Heart left ventricle (tissue), 16 donors: ENCODE measurements at regions not wholly inside any gene's neighbourhood (a gene's known extent, or its start where the extent isn't known, plus 50 kb on each side); places are given as distances from the start of the nearest gene placed in this dataset.
"Not testable (repeated sequence)": the region's sequence is repeated elsewhere in the genome, so short reads cannot be mapped to it uniquely, and the experiment has no call there.

Experiments used
- ATAC-seq, 4 donors: fragments of 200-7000 bp; cut with Tn5 transposase; one replicate each; pipeline ENCODE4 v1.9.1; 2020 to 2022; ENCODE audit warnings: moderate library complexity in 4 of 4, mild to moderate bottlenecking in 3 of 4, moderate number of reproducible peaks in 1 of 4
- DNase-seq, 5 donors: peaks; one replicate each; pipeline ENCODE4 v3.0.0-alpha.2; 2020
- H3K27ac ChIP-seq, 12 donors: fragments of 200-600 bp; sonication (generic) in 4 of 12; one replicate each; pipeline versions ENCODE4 v1.5.0 to v1.8.0; 2016 to 2022; ENCODE audit warnings: mild to moderate bottlenecking in 2 of 12
- H3K27me3 ChIP-seq, 9 donors: fragments of 200-600 bp; sonication (generic) in 2 of 9; one replicate each; pipeline versions ENCODE4 v1.5.1 to v1.8.0; 2016 to 2022; ENCODE audit warnings: mild to moderate bottlenecking in 3 of 9
- H3K36me3 ChIP-seq, 9 donors: fragments of 200-600 bp; sonication (generic) in 2 of 9; one replicate each; pipeline versions ENCODE4 v1.5.0 to v1.8.0; 2018 to 2022; ENCODE audit warnings: mild to moderate bottlenecking in 2 of 9
- H3K4me1 ChIP-seq, 12 donors: fragments of 200-600 bp; sonication (generic) in 4 of 12; one replicate each; pipeline versions ENCODE4 v1.5.0 to v1.8.0; 2016 to 2022; ENCODE audit warnings: mild to moderate bottlenecking in 3 of 12
- H3K4me3 ChIP-seq, 12 donors: fragments of 200-600 bp; sonication (generic) in 4 of 12; one replicate each; pipeline versions ENCODE4 v1.5.0 to v1.8.0; 2017 to 2022; ENCODE audit warnings: mild to moderate bottlenecking in 9 of 12, moderate library complexity in 4 of 12
- H3K9me3 ChIP-seq, 12 donors: fragments of 200-600 bp; sonication (generic) in 4 of 12; one replicate each; pipeline versions ENCODE4 v1.5.0 to v1.8.0; 2016 to 2022; ENCODE audit warnings: mild to moderate bottlenecking in 1 of 12
- POLR2A ChIP-seq, 2 donors: fragments of 450-650 bp; IDR thresholded peaks; one replicate each; pipeline ENCODE4 v1.6.1; 2017; ENCODE audit warnings: antibody characterized with exemption in 2 of 2, mild to moderate bottlenecking in 2 of 2, moderate library complexity in 2 of 2
- WGBS, 4 donors: extraction: QIAGEN DNeasy Blood & Tissue Kit in 2 of 4; methylation state at CpG; one replicate each; pipeline versions ENCODE4 v1.1.5 to v1.1.7; 2013 to 2018; 5-methylcytosine and 5-hydroxymethylcytosine counted together
- intact Hi-C, 10 donors: fragments of 100-400 bp; cut with DNase I; formaldehyde crosslinking; loops; one replicate each; pipeline versions ENCODE4 v1.11.1 to v1.14.2; 2022
- TF ChIP-seq, protein P1 (sequence below), 12 donors: fragments of 200-600 bp; sonication (generic) in 4 of 12; IDR thresholded peaks; one replicate each; pipeline versions ENCODE4 v1.5.0 to v1.8.0; 2018 to 2022; ENCODE audit warnings: antibody characterized with exemption in 12 of 12, mild to moderate bottlenecking in 5 of 12
- donor health status: ischemic (EF 13 %, LVEDD 7.1; RV severe dilation, severe dysfunction).
- donor health status: healthy with polysubstance abuse.
- donor health status: DM: no; HTN: yes; CAD: no.
- donor health status: DM: no; HTN: no; CAD: no.
- donor health status: ischemic (EF 25% LVEDD 6.9; RV normal size, moderate dysfunction).
- donor health status: ischemic (EF 25% LVEDD 5.7; RV mildly dilated, moderate dysfunction).
- donor health status: healthy.
- donor health status: DM: yes; HTN: yes; CAD: no.
- donor health status: ischemic (EF 35%, LVEDD 5.7; RV mildly dilated, moderate dysfunction).
- donor health status: nonischemic (EF 11% LVEDD 7.7; RV severe dilation, severe dysfunction).
- donor health status: DM: yes; HTN: yes; CAD: no.
- donor health status: PGD.
- donor health status: ischemic (EF 29% LVEDD 5.4; RV normal size, mild dysfunction).
- donor health status: nonischemic (EF 23%, LVEDD 6.1; RV moderate dilation, normal function).

DNA sequence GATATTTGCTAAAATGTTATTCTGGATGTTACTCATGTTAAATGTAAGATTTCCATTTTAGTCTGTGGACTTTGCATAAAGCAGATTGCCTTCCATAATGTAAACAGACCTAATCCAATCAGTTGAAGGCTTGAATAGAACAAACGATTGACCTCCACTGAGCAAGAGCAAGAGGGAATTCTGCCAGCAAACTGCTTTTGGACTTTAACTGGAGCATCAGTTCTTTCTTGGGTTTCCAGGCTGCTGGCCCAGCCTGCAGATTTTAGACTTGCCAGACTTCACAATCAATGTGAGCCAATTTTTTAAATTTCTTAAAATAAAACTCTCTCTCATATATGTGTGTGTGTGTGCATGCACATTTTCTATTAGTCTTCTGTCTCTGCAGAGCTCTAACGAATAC lies 1248.8 kb downstream of the ADGRL3 start:
- H3K4me3 ChIP-seq, result no peak overlapping the region
- TF ChIP-seq, protein P1, sequence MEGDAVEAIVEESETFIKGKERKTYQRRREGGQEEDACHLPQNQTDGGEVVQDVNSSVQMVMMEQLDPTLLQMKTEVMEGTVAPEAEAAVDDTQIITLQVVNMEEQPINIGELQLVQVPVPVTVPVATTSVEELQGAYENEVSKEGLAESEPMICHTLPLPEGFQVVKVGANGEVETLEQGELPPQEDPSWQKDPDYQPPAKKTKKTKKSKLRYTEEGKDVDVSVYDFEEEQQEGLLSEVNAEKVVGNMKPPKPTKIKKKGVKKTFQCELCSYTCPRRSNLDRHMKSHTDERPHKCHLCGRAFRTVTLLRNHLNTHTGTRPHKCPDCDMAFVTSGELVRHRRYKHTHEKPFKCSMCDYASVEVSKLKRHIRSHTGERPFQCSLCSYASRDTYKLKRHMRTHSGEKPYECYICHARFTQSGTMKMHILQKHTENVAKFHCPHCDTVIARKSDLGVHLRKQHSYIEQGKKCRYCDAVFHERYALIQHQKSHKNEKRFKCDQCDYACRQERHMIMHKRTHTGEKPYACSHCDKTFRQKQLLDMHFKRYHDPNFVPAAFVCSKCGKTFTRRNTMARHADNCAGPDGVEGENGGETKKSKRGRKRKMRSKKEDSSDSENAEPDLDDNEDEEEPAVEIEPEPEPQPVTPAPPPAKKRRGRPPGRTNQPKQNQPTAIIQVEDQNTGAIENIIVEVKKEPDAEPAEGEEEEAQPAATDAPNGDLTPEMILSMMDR (IDR thresholded peaks at IDR 0.05), result no peak
- TF ChIP-seq POLR2A (IDR thresholded peaks at IDR 0.05), result no peak
- ATAC-seq (no peak), DNase-seq (no peak)
- peaks cover 0 to 9% (median 0%) of the 10 kb centered on the region in 12 donors for H3K9me3 ChIP-seq
- H3K36me3 ChIP-seq, result no peaks in the 10 kb centered on the region
- intact Hi-C loops, result no loop called here
- no peaks in the 10 kb centered on the region for H3K27me3 ChIP-seq
- WGBS, 4 donors, result 52 to 62% (median 55%) methylated on average over 2 of the region's 2 CpGs
- no peaks in the 10 kb centered on the region for H3K4me1 ChIP-seq
- H3K27ac ChIP-seq, result no peak overlapping the region

DNA sequence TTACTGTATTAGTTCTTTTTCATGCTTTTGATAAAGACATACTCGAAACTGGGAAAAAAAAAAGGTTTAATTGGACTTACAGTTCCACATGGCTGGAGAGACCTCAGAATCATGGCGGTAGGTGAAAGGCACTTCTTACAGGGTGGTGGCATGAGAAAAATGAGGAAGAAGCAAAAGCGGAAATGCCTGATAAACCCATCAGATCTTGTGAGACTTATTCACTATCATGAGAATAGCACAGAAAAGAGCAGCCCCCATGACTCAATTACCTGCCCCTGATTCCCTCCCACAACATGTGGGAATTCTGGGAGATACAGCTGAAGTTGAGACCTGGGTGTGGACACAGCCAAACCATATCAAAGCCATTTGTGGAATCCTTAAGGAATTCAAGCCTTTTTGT lies 1238.9 kb downstream of the ADGRL3 start:
- Histone ChIP-seq H3K27ac (no peak overlapping the region), H3K36me3 (no peaks in the 10 kb centered on the region), H3K9me3 (peaks cover 0 to 33% (median 12%) of the 10 kb centered on the region in 12 donors), H3K4me3 (no peak overlapping the region), H3K27me3 (no peaks in the 10 kb centered on the region), H3K4me1 (no peaks in the 10 kb centered on the region)
- 50 to 81% (median 65%) methylated on average over 3 of the region's 3 CpGs for WGBS, 4 donors
- intact Hi-C loops, result no loop called here
- no peak for TF ChIP-seq POLR2A (IDR thresholded peaks at IDR 0.05)
- TF ChIP-seq, protein P1 (IDR thresholded peaks at IDR 0.05), result no peak
- ATAC-seq (no peak), DNase-seq (no peak)

DNA sequence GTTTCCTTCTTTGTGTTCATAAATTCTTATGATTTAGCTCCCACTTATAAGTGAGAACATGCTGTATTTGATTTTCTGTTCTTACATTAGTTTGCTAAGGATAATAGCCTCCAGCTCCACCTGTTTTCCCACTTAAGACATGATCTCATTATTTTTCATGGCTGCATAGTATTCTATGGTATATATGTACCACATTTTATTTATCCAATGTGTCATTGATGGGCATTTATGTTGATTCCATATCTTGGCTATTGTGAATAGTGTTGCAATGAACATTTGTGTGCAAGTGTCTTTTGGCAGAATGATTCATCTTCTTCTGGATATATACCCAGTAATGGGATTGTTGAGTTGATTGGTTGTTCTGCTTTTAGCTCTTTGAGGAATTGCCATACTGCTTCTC lies 1234.8 kb downstream of the ADGRL3 start:
- Histone ChIP-seq H3K4me3 (no peak overlapping the region), H3K4me1 (no peaks in the 10 kb centered on the region), H3K27me3 (no peaks in the 10 kb centered on the region), H3K9me3 (peaks cover 0 to 15% (median under 1%) of the 10 kb centered on the region in 12 donors), H3K27ac (no peak overlapping the region), H3K36me3 (no peaks in the 10 kb centered on the region)
- TF ChIP-seq, protein P1 (IDR thresholded peaks at IDR 0.05), result no peak
- TF ChIP-seq POLR2A (IDR thresholded peaks at IDR 0.05), result no peak
- intact Hi-C loops, result loop anchor here in 1 of 10 donors (5.0 kb wide), 1 partner anchor 442 kb away; no protein-coding TSS in a partner anchor
- DNase-seq, result no peak
- no peak for ATAC-seq

DNA sequence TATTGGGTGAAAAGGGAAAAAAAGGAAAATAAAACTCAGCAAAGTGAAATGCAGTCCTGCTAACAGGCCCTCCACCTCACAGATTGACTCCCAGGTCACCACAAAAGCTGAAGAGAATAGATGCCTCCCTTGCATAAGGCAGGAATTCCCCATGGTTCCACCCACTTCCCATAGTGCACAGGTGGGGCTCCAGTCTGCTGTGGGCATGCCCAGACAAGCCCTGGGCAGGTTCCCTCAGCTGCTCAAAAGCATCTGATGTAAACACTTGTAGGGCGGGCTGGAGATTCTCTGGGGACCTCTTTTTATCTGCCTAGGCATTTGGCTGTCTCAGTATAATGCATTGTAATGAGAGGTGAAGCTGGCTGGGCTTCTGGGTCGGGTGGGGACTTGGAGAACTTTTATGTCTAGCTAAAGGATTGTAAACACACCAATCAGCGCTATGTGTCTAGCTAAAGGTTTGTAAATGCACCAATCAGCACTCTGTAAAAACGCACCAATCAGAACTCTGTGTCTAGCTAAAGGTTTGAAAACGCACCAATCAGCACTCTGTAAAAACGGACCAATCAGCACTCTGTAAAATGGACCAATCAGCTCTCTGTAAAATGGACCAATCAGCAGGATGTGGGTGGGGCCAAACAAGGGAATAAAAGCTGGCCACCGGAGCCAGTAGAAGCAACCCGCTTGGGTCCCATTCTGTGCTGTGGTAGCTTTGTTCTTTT lies 1231.5 kb downstream of the ADGRL3 start:
- not testable (repeated sequence) for H3K4me1 ChIP-seq, H3K36me3 ChIP-seq, H3K27ac ChIP-seq, ATAC-seq, DNase-seq, H3K4me3 ChIP-seq, H3K27me3 ChIP-seq
- WGBS, 4 donors, result 81 to 93% (median 86%) methylated on average over 8 of the region's 8 CpGs
- intact Hi-C loops, result loop anchor here in 1 of 10 donors (5.0 kb wide), 1 partner anchor 446 kb away; no protein-coding TSS in a partner anchor
- H3K9me3 ChIP-seq, result peaks cover 0 to 15% (median 0%) of the 10 kb centered on the region in 12 donors

DNA sequence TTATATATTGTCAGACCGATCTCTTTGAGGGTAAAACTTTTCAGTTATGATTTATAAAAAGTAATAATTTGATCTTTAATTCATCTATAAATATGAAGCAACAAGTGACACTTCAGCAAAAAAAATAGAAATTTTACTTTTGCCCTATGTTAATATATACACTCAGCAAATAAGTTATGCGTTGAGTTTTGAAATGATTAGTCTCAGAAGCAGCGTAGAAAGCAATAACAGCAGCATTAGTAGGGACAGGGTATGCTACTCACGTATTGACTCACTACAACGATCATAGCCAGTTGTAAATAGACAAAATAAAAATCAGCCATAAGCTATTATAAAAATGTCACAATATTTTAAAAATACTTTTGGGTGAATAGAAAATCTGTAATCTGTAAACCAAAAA lies 1229.2 kb downstream of the ADGRL3 start:
- 87 to 93% (median 90%) methylated on average over 5 of the region's 5 CpGs for WGBS, 4 donors
- no peak overlapping the region for H3K4me3 ChIP-seq
- intact Hi-C loops, result no loop called here

More for the DNA sequence above, 1229.2 kb downstream of the ADGRL3 start:
- no peak for ATAC-seq
- Histone ChIP-seq H3K9me3 (peaks cover 0 to 6% (median 0%) of the 10 kb centered on the region in 12 donors), H3K27ac (no peak overlapping the region), H3K4me1 (no peaks in the 10 kb centered on the region), H3K27me3 (no peaks in the 10 kb centered on the region), H3K36me3 (no peaks in the 10 kb centered on the region)
- DNase-seq, result no peak
- TF ChIP-seq POLR2A (IDR thresholded peaks at IDR 0.05), result no peak
- TF ChIP-seq, protein P1 (IDR thresholded peaks at IDR 0.05), result no peak
